ENCODE measurements at regions not wholly inside any gene's neighbourhood (a gene's known extent, or its start where the extent isn't known, plus 50 kb on each side); places are given as distances from the start of the nearest gene placed in this dataset.

DNA sequence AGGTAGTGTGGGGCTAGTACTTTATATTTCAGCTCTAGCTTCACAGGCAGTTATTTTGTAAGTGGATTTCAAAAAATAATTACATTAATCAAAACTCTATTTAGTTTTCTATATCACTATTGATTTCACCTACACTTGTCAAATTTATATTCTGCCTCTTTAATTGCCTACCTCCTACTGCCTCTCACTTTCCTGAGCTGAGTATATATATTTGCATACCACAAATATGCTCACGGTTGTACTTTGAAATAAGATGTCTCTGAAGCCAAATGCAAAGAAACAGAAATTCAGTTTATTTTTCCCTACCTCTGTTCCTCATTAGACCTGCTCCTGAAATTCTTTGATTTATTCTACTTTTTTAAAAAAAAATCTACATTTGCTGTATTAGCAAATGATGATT is 309.3 kb upstream of the TGFBR2 start:
- no peak for TF ChIP-seq POLR2A (IDR thresholded peaks at IDR 0.05)
- TF ChIP-seq, protein P1, sequence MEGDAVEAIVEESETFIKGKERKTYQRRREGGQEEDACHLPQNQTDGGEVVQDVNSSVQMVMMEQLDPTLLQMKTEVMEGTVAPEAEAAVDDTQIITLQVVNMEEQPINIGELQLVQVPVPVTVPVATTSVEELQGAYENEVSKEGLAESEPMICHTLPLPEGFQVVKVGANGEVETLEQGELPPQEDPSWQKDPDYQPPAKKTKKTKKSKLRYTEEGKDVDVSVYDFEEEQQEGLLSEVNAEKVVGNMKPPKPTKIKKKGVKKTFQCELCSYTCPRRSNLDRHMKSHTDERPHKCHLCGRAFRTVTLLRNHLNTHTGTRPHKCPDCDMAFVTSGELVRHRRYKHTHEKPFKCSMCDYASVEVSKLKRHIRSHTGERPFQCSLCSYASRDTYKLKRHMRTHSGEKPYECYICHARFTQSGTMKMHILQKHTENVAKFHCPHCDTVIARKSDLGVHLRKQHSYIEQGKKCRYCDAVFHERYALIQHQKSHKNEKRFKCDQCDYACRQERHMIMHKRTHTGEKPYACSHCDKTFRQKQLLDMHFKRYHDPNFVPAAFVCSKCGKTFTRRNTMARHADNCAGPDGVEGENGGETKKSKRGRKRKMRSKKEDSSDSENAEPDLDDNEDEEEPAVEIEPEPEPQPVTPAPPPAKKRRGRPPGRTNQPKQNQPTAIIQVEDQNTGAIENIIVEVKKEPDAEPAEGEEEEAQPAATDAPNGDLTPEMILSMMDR (IDR thresholded peaks at IDR 0.05) = no peak
- DNase-seq (ENCODE audit: low spot score in 2 of 2) = no peak
- no peak overlapping the region for H3K4me3 ChIP-seq (ENCODE audit: low read depth, poor library complexity, severe bottlenecking)
- 44 to 59% methylated on average over 1 of the region's 1 CpG for WGBS, 2 donors
- intact Hi-C loops (cut with DNase I; ENCODE audit: low total_unique reads) = no loop called here

- TF ChIP-seq POLR2A (IDR thresholded peaks at IDR 0.05) = no peak
- TF ChIP-seq, protein P1 (IDR thresholded peaks at IDR 0.05) = no peak
- intact Hi-C loops (cut with DNase I; ENCODE audit: low total_unique reads) = no loop called here
- no peak overlapping the region for H3K4me3 ChIP-seq (ENCODE audit: low read depth, poor library complexity, severe bottlenecking)
- 87 to 91% methylated on average over 3 of the region's 3 CpGs for WGBS, 2 donors
- DNase-seq (ENCODE audit: low spot score in 2 of 2) = no peak
These were observed 306.6 kb upstream of the TGFBR2 start for GRCh38 chr3:30299674-30300385.

DNA sequence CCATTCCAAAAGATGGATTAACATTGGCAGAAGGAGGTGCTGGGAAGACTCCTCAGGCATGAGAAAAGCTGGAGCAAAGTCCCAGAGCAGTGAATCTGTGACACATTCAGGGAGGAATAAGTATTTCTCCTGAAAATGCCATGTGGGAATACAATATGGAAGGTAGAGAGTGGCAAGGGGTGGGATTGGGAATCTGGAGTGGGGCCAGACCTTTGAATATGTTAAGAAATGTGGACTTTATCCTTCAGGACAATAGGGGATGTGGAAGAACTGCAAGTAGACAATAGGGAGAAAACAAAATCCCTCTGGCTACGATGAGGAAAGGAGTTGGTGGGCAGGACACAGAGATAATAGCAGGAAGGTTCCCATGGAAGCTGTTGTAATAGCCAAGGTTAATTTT is 305.6 kb upstream of the TGFBR2 start:
- DNase-seq (ENCODE audit: low spot score in 2 of 2) = no peak
- no peak for TF ChIP-seq POLR2A (IDR thresholded peaks at IDR 0.05)
- WGBS, 2 donors = 88 to 90% methylated on average over 1 of the region's 1 CpG
- no peak overlapping the region for H3K4me3 ChIP-seq (ENCODE audit: low read depth, poor library complexity, severe bottlenecking)
- intact Hi-C loops (cut with DNase I; ENCODE audit: low total_unique reads) = no loop called here

DNA sequence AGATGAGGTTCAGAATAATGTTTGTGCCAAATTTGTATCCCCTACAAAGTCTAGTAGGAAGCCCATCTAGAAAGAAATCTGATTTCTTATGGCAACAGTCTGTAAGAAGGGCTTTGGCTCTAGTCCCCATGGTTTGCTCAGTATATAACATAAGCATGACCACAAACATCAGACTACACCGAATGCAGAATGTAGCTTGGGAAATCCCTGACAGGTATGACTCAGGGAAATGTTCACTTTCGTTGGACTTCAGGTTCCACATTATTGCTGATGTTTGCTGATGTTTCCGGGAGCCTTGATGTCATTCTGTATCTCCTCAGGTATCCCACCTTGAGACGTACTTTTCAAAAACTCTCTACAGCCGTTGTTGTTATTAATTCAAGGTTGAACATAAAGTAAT is 304.4 kb upstream of the TGFBR2 start:
- no peak overlapping the region for H3K4me3 ChIP-seq (ENCODE audit: low read depth, poor library complexity, severe bottlenecking)
- 70 to 72% methylated on average over 5 of the region's 5 CpGs for WGBS, 2 donors
- DNase-seq (ENCODE audit: low spot score in 2 of 2) = no peak
- TF ChIP-seq POLR2A (IDR thresholded peaks at IDR 0.05) = no peak
- TF ChIP-seq, protein P1 (IDR thresholded peaks at IDR 0.05) = no peak
- intact Hi-C loops (cut with DNase I; ENCODE audit: low total_unique reads) = no loop called here

- H3K4me3 ChIP-seq (ENCODE audit: low read depth, poor library complexity, severe bottlenecking) = no peak overlapping the region
- no peak for DNase-seq (ENCODE audit: low spot score in 2 of 2)
- WGBS, 2 donors = 94 to 95% methylated on average over 2 of the region's 2 CpGs
- no peak for TF ChIP-seq POLR2A (IDR thresholded peaks at IDR 0.05)
- TF ChIP-seq, protein P1 (IDR thresholded peaks at IDR 0.05) = no peak
- intact Hi-C loops (cut with DNase I; ENCODE audit: low total_unique reads) = no loop called here
These were observed 302.6 kb upstream of the TGFBR2 start for GRCh38 chr3:30303770-30304169.

- 92 to 94% methylated on average over 3 of the region's 3 CpGs for WGBS, 2 donors
- DNase-seq (ENCODE audit: low spot score in 2 of 2) = no peak
- H3K4me3 ChIP-seq (ENCODE audit: low read depth, poor library complexity, severe bottlenecking) = no peak overlapping the region
- intact Hi-C loops (cut with DNase I; ENCODE audit: low total_unique reads) = no loop called here
- TF ChIP-seq, protein P1 (IDR thresholded peaks at IDR 0.05) = no peak
- TF ChIP-seq POLR2A (IDR thresholded peaks at IDR 0.05) = no peak
These were observed 301.4 kb upstream of the TGFBR2 start for GRCh38 chr3:30305021-30305420.
